Activated gamma-delta T cell (primary cell): ENCODE measurements at regions not wholly inside any gene's neighbourhood (a gene's known extent, or its start where the extent isn't known, plus 50 kb on each side); places are given as distances from the start of the nearest gene placed in this dataset.

ENCODE experiments used
- DNase-seq: peaks from one replicate; lab custom pipeline; 2025; lab: John Stamatoyannopoulos, UW

DNA sequence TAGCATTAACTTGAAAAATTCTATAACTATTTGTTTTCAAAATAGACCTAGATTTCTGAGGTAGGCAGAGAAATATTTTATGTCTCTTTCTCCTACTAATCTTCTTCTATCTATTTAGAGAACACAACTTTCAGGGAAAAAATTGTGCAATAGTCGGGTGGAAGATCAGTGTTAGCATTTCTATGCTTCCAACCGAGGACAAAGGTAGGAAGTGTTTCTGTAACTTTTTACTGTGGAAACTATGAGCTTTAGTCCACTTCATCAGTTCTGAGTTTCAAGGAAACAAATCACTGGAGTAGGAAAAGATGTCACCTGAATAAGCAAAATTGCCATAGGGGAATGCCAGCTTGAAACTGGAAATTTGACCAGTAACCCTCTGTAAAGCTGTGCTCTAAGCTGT is 207.7 kb upstream of the CTAGE1 start:
- no peak for DNase-seq

DNA sequence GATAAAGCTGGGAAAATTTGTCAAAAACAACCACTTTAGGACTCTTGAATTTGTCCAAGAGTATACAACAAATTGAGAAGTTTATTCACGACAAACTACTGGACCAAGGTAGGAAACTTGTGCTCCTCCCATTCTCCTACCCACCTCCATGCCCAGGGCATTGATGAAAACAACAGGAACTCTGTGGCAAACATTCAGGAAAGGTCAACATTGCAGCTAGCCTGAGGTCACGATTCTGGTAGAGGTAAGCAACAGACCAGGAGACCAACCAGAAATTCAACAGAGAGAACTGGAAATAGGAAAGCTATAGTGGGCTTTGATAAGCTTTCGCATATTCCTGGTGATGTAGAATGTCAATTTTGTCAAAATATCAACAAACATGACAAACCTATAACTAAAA is 209.1 kb upstream of the CTAGE1 start:
- no peak for DNase-seq

DNA sequence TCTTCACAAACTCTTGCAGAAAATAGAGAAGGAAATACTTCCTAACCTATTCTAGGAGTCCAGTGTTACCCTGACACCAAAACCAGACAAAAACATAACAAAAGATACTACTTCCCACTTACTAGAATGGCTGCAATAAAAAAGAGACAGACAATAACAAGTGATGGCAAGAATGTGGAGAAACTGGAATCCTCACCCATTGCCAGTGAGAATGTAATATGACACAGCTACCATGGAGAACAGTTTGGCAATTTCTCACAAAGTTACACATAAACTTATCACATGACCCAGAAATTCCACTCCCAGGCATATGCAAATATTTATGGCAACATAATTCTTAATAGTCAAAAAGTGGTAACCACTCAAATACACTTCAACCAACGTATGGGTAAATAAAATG is 209.8 kb upstream of the CTAGE1 start:
- no peak for DNase-seq

DNA sequence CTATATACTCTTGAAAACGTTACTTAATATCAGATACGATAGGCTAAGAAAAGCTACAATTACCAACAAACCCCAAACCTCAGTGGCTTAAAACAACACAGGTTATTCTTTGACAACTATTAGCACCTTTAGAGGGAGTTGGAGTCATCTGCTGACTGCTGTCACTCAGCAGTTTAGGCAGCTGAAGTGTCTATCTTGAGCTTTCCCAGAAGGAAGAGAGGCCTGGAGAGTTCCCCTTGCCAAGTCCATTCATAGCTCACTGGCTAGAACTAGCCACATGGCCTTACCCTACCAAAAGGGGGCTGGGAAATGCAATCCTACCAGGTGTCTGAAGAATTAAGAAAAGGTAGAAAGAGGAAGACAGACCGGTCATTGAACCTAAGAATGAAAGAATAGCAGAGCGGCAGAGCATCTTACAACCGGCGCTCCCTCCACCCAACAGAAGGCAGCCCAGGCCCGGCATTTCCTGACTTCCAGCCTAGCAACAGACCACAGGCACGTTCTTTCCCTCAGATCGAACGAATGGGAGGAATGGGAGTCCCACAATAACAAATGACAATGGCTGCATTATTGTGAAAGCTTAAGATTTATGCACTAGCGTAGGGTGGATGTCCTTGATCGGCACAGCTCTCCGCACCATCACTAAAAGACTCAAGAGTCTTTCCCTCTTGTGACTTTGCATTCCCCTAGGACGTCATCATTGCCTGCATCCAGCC is 211.2 kb upstream of the CTAGE1 start:
- no peak for DNase-seq

DNA sequence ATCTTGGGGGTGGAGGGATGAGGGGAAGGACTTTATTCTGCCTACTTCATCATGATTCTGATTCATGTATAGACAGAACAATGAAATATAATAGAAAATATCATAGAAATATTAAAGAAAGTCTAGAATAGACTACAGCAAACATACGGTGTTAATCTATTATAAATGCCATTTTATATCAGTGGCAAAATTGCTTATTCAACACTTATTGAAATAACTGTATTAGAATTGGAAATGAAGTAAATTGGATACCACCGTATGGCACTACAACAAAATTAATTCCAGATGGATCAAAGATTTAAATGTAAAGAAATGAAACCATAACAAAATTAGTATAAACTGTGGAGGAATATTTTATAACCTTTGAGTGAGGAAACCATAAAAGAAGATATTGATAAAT is 213.3 kb upstream of the CTAGE1 start:
- no peak for DNase-seq

DNA sequence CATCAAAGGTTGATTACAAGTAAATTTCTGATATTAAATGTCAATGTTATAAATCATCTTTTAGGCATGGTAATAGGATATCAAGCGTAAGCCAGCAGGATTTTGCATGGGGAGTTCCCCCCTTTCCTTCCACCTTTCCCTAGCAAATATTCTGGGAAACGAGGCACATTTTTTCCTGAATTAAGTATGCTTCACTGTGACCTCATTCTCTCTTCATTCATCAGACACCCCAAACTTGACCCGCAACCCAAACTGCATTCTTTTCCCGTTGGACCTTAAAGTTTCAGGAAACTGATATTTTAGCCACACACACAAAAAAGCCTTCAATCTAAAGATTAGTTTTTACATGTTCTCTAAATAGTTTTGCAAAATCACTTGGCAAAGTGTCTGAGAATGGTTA is 214.5 kb upstream of the CTAGE1 start:
- DNase-seq: no peak

DNA sequence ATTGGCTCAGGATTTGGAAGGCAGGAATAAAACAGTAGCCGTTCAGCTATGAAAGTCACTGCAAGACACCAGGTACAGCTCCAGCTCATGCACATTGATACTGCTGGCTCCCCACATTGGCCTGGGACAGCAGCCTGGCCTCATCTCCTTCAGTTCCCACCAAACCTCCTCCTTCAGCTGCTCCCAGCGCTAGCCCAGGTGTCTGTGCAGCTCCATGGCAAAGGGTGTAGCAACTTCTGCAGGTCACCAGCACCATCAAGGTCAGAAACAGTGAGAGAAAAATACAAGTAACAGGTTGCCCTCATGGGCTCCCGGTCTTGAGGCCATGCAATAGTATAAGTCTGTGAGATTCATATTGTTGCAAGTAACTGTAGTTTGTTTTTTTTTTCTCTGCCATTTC is 216.7 kb upstream of the CTAGE1 start:
- no peak for DNase-seq

DNA sequence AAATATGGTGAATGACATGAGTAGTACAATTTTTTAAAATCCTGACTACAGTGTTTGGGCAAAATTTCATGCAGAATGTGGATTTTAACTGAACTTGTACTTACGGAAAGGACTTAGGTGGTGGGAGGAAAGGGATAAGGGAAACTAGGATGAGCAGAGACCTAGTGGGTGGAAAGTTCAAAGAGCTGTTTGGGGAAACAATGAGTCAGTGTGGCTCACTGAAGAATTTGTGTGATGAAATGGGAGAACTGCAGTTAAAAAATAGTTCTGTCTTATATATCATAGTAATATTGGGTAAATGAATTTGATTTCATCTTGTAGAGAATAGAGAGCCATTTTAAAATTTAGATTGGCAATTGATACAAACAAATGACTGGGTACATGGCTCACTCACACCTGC is 220.1 kb upstream of the CTAGE1 start:
- no peak for DNase-seq

DNA sequence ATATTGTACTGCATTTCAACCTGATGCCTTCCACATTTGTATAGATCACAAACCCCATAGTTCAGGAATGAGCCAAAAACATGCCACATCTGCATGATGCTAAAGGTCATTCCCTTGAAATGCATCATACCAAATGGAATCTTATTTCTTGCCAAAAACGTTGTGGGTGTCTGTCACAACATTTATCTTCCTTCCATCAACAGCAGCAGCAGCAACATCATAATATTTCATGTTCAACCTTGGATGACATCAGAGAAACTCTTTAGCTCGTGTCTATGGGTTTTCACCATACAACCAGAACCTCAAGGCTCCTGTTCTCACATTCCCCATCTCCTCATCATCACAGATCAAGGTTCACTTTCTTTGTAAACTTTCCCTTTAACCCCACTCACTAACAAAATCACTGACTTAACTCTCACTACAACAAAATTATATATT is 221.3 kb upstream of the CTAGE1 start:
- no peak for DNase-seq

DNA sequence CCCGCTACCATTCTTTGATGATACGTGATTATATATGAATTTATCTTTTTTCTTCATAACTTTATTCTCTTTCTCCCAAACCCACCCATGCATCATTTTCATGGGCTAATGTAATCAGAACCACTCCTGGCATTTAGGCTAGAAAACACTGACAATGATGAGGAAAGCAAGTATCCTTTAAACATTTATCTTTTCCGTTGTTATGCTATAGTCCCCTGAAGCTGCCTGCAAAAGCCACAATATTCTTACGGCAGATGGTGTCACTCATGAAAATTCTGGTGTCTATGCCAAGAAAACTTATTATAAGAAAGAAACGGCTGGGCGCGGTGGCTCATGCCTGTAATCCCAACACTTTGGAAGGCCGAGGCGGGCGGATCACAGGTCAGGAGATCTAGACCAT is 221.8 kb upstream of the CTAGE1 start:
- DNase-seq: no peak

DNA sequence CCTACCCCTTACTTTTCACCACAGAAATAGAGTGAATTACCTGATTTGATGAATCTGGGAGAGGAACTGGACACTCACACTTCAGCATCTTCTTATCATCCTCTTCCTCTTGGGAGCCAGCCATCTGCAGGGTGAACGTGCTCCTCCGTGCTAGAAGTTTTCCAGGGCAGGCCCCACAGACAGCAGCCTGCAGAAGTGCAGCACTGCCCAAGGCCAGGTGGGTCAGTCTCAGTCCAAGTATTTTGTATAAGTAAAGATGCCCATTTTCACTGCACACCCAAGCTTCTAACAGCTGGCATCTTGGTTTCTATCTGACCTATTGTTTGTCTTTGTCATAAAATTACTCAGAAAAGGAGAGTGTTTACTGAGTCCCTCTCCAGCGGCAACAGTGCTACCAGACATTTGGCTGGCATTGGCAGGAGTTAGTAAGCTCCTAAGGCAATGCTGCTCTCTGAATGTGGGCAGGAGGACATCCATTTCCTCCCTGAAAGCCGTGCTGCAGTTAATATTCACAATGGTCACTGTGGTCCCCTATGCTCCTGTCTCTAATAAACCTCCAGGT is 222.6 kb upstream of the CTAGE1 start:
- DNase-seq: no peak

DNA sequence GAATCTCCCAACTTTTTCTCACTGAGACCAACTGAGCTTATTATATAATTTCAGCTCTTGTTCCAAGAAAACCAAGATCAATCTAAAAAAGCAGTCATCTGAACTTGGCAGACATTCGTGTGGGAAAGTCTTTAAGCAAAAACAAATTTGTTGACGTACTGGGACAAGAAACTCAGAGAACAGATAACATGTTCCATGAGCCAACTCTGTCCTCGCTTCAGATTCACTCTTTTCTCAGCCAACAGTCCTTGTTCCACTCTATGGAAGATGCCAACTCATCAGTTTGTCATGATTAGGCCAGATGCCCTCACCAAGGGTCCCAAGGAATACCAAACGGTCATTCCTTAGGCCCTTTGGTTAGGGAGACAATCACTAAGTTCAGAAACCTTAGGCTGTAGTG is 224.2 kb upstream of the CTAGE1 start:
- no peak for DNase-seq

DNA sequence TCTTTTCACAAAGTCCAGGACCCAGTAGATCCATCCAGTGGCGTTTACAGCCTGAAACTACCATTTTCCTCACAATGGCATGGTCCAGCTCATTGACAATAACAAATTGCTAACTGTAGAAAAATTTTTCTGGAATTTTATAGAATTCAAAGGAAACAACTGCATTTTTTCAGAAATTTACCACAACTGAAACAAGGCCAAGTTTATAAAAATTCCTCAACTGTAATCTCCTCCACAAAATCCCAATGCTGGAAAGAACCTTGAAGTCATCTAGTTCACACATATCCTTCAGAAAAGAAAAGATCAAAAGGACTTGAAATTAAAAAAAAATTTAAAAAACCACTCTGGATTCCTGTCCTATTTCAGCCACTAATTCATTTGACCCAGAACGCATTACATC is 226.0 kb upstream of the CTAGE1 start:
- DNase-seq: no peak

DNA sequence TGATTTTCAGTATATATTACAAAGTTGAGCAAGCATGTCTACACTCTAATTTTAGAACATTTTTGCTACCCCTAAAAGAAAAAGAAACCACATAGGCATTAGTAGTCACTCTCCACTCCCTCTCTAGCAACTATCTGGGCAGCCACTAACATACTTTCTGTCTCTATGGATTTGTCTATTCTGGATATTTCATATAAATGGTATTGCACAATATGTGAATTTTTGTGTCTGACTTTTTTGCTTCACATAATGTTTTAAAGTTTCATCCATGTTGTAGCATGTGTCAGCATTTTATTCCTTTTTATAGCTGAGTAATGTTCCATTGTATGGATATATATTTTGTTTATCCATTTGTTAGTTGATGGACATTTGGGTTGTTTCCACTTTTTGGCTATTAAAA is 232.5 kb upstream of the CTAGE1 start:
- DNase-seq: no peak

DNA sequence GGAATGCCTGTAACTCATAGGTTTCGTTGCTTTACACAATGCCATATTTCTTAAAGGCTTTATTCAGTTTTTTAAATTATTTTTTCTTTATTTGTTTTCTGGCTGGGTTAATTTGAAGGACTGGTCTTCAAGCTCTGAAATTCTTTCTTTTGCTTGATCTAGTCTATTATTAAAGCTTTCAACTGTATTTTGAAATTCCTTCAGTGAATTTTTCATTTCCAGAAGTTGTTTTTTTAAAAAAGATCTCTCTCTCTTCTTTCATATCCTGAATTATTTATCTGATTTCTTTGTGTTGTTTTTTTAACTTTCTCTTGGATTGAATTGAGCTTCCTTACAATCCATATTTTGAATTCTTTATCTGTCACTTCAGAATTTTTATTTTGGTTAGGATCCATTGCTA is 239.9 kb upstream of the CTAGE1 start:
- no peak for DNase-seq

DNA sequence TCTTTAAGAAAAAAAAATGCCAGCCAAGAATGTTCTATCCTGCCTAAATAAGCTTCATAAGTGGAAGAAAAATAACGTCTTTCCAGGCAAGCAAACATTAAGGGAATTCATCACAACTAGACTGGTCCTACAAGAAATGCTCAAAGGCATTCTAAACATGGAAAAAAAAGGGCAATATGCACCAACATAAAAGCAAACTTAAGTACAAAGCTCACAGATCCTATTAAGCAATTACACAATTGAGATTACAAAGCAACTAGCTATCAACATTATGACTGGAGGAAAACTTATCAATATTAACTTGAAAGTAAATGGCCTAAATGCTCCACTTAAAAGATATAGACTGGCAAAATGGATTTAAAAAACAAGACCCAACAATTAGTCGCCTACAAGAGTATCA is 240.6 kb upstream of the CTAGE1 start:
- no peak for DNase-seq

DNA sequence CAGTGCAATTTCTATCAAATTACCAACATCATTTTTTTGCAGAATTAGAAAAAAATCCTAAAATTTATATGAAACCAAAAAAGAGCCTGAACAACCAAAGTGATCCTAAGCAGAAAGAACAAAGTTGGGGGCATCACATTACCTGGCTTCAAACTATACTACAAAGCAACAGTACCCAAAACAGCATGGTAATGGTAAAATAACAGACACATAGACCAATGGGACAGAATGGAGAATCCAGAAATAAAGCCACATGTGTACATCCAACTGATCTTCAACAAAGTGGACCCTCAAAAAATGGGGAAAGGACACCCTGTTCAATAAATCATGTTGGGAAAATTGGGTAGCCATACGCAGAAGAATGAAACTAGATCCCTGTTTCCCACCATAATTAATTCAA is 245.7 kb upstream of the CTAGE1 start:
- no peak for DNase-seq

DNA sequence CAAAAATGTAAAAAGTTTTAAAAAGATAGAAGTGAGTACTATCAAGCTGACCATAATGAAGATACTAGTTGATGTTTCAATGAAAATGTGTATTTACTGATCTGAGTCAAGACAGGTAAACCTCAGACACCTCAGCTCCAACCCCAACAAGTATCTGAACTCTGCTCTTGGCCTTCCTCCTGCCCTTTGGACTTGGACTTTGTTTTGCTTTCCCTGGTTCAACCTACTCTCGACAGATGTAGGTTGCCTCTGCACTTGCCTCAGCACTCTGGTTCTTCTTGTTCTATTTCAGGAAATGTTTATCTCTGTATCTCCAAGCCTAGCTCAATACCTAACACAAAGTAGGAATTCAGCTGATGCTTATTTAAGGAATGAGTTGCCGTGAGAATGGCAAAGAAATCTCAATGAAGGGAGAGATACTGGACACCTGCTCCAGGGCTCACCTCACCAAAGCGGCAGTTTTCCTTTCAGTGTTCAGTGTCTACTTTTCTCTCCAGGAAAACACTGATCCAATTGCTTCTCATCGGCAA is 248.8 kb upstream of the CTAGE1 start:
- no peak for DNase-seq

DNA sequence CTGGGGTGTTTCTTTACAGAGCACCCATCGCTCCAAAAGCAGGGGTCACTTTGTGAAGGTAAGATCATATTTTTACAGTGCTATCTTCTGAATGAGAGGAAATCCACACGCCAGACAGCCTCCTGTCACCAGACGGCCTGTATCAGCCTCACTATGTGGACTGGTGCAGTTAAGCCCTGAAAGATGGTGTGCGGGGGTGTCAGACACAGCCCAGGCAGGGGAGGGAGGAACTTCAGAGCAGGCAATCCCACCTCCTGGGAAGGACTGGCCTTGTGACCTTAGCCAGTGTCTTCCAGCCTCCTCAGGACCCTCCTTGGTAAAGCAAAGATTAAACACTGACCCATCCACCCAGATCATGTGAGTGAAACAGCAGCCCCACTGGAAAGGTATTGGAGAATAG is 249.4 kb upstream of the CTAGE1 start:
- DNase-seq: no peak

DNA sequence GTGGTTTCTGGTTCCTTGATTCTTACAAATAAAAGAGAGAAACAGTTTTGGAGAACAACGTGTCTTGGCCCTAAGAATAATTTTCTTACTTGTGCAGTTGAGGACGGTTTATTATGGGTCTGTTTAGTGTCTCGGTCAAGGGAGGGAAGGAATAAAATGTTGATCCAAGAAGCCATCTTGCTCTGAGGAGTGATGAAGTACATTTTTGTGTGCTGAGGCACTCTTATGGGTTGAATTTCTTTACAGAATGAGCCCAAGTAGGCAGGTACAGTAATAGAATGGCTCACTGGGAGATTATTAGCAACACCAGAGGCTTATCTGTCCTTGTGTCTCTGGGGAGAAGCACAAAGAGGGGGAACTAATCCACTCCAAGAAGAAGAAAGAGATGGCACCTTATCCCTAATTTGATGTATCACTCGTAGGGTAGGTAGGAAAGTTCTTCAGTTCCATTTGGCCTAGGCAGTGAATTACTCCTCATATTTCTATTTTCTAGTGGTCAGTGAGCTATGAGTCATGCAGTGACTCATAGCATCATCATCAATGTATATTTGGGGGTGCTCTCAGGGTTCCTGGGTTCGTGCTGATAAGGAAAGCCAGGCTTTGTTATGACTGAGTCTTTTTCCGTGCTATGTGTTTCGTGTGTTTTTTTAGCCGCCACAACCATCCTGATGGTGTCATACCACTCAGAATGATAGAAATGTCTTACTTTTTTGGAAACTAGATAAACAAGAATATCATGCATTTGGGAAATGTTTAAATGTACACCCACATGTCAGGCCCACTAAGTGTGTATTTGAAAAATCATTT is 250.1 kb upstream of the CTAGE1 start:
- no peak for DNase-seq

DNA sequence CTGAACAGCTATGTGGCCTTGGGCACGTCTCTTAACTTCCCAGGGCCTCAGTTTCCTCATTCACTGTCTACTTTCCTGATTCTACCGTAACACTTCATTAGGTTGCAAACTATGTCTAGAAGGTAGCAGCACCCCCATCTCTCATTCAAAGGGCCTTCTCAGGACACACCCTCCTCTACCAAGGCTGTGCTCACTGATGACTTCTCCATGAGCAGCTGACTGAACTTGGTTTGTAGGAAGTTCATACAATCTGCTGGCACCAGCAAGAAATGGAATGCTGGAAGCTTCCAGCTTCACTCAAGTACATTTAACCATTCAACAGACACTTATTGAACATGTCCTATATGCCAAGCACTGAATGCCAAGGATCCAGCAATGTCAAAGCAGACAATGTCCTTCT is 250.8 kb upstream of the CTAGE1 start:
- DNase-seq: no peak

DNA sequence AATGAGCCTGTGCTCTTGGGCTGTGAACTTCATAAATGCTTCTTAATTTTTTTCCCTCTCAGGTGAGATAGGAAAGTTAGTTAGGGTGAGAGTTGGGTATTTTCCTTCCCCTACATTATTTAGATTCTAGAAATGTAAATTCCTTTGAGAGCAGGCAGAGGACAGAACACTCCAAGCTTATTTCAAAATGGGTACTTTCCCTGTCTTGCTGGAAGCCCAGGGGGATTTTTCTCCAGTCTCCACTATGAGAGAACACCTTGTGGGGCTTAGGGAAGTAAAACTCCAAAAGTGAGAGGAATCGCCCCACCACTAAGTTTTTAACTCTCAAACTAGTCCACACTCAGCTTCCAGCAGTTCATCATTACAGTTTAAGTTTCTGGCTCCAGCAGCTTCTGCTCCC is 253.2 kb upstream of the CTAGE1 start:
- DNase-seq: no peak
